OCI-M1 (cell line): ENCODE measurements at regions not wholly inside any gene's neighbourhood (a gene's known extent, or its start where the extent isn't known, plus 50 kb on each side); places are given as distances from the start of the nearest gene placed in this dataset.
"Not testable (repeated sequence)": the region's sequence is repeated elsewhere in the genome, so short reads cannot be mapped to it uniquely, and the experiment has no call there.

Experiments
- DNase-seq: peaks from one replicate; lab custom pipeline; 2025; lab: John Stamatoyannopoulos, UW

DNA sequence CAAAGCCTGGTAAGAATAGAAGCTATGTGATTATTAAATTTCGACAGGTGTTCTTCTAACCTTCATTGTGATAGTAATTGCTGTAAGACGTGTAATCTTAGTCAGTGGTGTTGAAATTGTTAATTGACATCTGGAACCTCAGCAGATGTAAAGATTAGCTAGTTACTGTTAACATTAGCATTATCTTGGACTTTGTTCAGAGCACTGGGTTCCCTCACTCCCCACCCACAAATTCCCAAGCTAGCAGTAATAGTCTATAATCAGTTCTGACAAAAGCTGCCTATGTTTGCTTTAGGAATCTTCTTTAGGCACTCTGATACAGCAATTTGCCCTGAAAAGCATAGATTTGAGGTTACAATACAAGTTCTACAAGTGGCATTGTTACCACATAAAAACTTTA is 233.7 kb downstream of the EN1 start:
- no peak for DNase-seq

- no peak for DNase-seq
Measured at GRCh38 chr2:118611691-118612090, 235.8 kb downstream of the EN1 start.

DNA sequence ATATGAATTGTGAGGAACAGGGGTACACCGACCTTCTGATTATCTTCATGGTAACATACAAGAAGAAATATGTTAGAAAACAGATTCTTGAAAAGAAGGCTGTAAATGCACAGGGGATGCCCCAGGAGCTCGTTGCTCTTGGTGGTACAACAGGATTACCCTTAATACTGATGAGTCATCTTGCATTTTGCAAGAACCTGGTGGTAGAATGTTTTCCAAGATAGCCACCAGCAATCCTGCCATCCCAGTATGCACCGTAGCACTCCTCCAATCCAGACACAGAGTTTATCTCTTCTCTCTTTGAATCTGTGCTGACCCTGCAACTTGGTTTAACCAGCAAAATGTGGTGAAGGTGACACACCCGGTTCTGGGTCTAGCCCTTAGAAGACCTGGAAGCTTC is 238.3 kb downstream of the EN1 start:
- peak; percentile 14 for DNase-seq

DNA sequence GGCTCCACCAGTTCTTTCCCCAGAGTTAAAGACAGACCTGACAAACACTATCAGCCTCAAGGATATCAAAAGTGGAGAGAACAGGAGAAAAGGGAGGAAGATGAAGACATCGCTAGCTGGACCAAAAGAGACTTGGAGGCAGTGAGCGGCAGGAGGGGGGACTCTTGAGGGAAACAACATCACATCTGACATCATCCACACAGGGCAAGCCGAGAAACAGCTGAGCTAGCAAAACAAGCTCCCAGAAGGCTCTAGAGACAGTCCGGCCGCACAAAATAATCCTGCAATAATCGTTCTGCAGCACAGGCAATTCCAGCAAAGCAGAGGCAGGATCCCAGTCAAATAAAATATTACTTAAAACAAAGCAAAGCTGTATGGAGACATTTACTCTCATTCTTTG is 239.8 kb downstream of the EN1 start:
- DNase-seq = no peak

DNA sequence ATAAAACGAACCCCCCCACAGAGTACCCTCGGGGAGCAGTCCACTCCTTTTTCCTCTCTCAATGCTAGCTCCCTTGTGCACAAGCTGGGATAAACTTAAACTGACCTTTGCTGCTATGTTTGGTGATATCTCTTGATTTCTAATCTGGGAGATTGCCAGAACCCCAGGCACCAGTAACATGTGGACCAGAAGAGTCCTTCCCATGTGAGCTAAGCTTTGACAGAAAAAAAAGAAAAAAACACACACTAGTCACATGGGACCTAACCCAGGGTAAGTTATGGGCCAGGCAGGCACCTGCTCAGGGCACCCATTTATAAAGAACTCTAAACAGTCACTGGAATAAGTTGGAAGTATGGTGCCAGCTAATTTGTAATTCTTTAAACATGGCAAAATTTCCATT is 242.6 kb downstream of the EN1 start:
- DNase-seq = no peak

DNA sequence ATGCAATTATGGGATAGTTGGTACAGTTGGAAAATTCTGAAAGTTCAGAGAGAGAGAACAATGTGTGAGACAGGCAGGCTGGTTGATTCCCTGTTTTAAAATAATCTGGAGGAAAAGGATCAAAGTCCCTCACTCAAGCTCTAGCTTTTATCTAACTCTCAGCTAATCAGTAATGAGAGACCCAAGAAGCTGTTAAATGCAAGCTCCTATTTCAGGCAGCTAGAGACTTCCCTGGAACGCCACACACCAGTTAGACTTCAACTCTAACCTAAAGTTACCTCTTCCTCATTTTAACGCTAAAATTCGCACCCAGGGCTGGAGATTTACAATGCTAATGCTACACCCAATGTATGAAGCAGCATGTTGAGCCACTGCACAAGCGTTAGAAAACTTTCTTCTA is 243.1 kb downstream of the EN1 start:
- DNase-seq = peak; percentile 2

- no peak for DNase-seq
Measured at GRCh38 chr2:118599141-118599540, 248.3 kb downstream of the EN1 start.

GRCh38 chr2:118596620-118597019 is 250.8 kb downstream of the EN1 start:
- DNase-seq = no peak

DNA sequence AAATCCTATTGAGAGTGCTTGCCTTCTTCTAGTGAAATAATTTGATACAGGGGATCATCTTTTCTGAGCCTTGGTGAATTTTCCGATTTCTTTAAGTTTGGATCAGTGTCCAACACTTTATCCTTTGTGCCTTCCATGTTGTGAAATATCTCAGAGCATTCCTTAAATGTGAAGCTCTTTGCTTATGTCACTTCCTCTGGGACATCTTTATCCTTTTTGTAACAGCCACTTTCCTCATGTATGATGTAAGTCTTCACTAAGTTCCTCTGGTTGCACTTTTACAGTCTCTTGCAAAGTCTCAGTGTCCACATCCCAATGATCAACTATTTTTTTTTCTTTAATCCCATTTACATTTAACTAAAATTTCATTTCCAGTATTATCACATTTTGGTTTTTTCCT is 254.2 kb downstream of the EN1 start:
- DNase-seq = peak; percentile 9

DNA sequence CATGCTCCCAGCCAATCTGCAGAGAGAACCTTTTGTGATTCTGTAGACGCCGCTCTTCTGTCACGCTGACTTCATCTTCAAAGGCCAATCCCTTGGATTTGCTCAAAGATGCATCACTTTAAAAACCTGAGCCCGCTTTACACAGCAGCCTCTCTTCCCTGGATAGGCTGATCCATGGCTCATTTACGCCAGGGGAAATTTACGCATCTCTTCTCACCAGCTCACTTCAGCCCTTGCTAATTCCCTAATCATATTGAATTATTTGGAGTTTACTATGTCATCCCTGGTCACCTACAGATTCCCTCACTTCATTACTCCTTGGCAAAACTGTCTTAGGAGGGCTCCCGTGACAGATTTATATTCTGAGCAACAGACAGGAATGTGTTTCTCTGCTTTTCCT is 256.2 kb downstream of the EN1 start:
- no peak for DNase-seq

- DNase-seq = no peak
Measured at GRCh38 chr2:118589721-118590120, 257.7 kb downstream of the EN1 start.

GRCh38 chr2:118588850-118589249 is 258.6 kb downstream of the EN1 start:
- DNase-seq = no peak

DNA sequence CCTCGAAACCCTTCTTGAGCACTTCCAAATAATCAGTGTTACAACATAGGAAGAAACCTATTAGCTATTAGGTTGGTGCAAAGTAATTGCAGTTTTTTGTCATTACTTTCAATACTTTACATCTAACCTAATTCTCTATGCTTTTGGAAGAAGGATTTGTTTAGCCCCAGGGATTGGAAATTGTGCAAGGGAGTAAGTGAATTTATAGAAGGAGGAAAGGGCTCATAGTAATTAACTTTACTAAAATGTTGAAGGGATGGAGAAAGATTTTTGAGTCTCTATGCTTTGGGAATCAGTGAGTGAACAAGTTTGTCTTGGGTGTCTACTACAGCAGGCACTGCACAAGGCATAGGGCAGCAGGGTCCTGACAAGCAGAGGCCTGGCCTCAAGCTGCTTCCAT is 261.1 kb downstream of the EN1 start:
- DNase-seq = no peak

DNA sequence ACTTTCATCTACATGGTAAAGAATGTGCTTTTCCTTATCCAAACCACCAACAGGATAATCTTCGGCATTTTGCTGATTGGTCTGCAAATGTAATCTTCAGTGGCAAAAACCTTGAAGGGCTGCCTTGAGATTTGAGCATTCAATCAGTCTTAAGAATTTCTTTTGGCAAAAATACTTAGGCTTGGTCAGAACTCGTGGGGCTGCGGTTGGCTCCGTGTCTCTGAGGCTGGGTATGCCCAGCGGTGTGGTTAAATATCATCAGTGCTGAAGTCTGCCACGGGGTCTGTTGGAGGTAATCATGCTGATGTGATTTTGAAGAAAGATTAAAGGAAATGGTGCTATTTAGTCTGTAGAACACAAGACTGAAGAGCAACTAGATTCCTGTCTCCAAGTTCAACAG is 262.6 kb downstream of the EN1 start:
- no peak for DNase-seq

GRCh38 chr2:118584062-118584749 is 263.2 kb downstream of the EN1 start:
- no peak for DNase-seq

DNA sequence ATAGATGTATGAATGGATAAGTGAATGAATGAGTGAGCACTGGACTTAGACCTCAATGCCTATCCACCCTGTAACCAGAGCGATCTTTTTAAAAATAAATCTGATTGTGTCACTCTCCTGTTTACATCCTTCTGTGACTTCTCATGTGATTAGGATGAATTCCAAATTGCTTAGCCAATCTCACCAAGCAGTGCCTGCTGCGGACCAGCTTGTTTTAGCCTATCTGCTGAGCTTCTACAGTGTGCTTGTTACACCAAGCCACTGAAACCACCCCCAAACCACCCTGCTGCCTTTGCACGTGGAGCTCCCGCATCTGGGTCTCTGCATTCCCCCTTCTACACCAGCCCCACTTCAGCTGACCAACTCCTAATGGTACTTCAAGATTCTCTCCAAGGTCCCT is 265.4 kb downstream of the EN1 start:
- no peak for DNase-seq

DNA sequence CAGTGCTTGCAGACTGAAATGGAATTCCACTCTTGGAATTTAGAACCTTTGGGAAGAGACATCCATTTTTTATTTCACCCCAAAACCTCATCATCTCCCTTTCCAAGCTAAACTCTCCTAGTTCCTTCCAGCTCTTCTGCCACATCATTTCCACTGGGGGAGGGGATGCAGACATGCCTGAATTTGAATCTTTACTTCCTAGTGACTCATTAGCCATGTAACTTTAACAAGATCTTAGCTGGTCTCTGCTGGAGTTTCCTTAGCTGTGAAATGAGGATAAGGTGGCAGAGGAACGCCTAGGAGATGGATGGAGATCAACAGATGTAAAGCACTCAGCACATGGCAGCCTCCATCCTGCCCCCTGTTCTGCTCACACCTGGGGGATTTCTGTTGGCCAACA is 266.8 kb downstream of the EN1 start:
- no peak for DNase-seq

DNA sequence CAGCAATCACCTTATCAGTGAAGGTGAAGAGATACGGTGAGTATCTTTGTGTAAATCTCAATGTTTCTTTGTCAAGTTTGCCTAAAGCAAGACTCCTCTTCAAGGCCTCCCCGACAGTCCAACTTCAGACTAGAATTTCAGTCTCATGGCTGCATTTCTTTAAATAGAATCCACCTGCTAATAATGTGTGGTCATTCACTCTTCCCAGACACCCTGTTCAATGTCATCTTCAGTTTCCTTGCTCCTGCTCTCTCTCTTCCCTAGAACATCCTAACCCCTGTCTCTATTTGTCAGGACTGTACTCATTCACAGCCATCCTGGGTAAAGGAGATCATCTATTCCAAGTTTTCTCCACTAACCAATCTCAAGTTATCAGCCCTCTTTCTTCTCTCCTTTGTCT is 267.3 kb downstream of the EN1 start:
- no peak for DNase-seq

DNA sequence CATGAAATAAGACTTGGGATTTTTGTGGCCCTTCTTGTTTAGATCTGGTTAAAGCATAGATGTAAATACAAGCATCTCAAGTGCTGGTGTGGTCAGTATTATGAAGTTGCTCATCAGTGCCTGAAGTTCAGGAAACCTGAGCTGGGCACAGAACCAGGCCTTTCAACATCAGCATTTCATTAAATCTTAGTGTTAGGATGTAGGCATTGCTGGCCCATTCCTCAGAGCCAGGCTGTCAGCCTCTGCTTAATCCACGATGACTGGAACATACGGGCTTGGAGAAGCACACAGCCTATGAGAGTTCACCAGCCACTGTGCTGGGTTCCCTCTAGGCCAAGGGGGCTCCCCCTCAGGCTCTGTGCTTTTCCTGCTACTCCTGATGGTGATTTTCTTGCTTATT is 270.2 kb downstream of the EN1 start:
- no peak for DNase-seq

GRCh38 chr2:118576109-118576855 is 271.2 kb downstream of the EN1 start:
- DNase-seq = no peak

DNA sequence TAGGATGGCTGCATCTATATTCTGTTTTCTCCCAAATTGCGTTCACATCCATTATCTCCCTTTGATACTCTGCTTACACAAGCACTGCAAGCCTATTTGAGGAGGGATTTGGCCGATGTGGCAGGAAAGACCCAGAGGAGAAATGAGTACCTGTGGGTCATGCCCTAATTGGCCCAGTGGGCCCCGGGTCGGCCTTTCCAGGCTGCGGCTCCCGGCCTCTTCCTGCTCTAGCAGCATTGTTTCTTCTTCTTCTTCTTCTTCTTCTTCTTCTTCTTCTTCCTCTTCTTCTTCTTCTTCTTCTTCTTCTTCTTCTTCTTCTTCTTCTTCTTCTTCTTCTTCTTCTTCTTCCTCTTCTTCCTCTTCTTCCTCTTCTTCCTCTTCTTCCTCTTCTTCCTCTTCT is 275.1 kb downstream of the EN1 start:
- not testable (repeated sequence) for DNase-seq

DNA sequence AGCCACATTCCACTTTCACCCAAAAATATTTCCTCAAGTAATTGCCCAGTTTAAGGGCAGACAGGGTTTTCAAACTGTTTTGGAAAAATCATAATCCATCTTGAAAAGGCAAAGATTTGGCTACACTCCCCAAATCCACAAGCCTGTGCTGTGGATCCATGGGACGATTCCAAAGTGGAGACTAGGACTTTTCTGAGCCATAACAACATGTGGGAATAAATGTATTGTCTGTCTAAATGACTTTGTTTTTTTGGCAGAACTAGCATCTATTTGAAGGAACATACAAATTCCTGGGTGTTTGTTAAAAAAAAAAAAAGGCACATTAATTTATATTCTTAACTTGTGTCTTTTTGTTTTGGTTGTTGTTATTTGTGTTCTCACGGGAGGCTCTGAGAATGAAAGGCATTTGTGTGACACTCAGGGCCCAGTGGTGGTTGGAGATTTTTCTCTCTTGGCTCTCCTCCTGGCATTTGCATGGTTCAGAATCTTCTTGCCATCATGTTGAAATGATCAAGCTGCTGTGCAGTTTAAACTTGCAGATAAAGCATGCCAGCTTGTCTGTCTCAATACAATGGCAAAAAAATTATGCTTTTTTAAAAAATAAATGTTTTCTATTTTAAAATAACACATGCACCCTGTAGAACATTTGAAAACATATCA is 277.4 kb downstream of the EN1 start:
- DNase-seq = no peak

GRCh38 chr2:118568700-118569099 is 278.7 kb downstream of the EN1 start:
- DNase-seq = no peak
